OCI-LY7 (cell line): ENCODE measurements at regions not wholly inside any gene's neighbourhood (a gene's known extent, or its start where the extent isn't known, plus 50 kb on each side); places are given as distances from the start of the nearest gene placed in this dataset.

Experiments used
- BruUV-seq: library from RNA; stranded (reverse); fragments of 400-500 nt; replicated peaks from 2 replicates; lab custom pipeline; 2021; lab: Mats Ljungman, UMichigan
- CTCF ChIA-PET: fragments of 300-600 bp; sonication (Branson Sonifier 250); formaldehyde crosslinking; loops from one replicate; lab custom pipeline; 2022; ENCODE audit warnings: antibody characterized with exemption; ENCODE audit not compliant: unreplicated experiment; lab: Charles Lee
- POLR2A ChIA-PET: fragments of 300-600 bp; sonication (Branson Sonifier 250); formaldehyde crosslinking; loops from one replicate; lab custom pipeline; 2022; ENCODE audit warnings: antibody characterized with exemption; lab: Charles Lee
- DNase-seq: peaks from one replicate; pipeline ENCODE4 v3.0.0-alpha.2; 2015; ENCODE audit warnings: low spot score
- H2AFZ ChIP-seq: fragments of 200-600 bp; sonication (generic), shearing (Covaris generic); 2 replicates; pipeline ENCODE4 v1.6.1; 2014; ENCODE audit warnings: mild to moderate bottlenecking, antibody characterized with exemption, low read length, moderate library complexity
- H3K27ac ChIP-seq: fragments of 200-600 bp; sonication (generic); 2 replicates; pipeline ENCODE4 v1.5.1; 2014; ENCODE audit warnings: mixed run types, low read depth, mild to moderate bottlenecking, moderate library complexity, low read length, inconsistent platforms; ENCODE audit not compliant: poor library complexity, severe bottlenecking
- H3K36me3 ChIP-seq: fragments of 200-600 bp; sonication (generic); 2 replicates; pipeline ENCODE4 v1.6.1; 2014; ENCODE audit warnings: mild to moderate bottlenecking, antibody characterized with exemption, low read length, moderate library complexity, mixed read lengths; ENCODE audit not compliant: insufficient read depth
- H3K4me1 ChIP-seq: fragments of 200-600 bp; sonication (generic); 2 replicates; pipeline ENCODE4 v1.5.1; 2014; ENCODE audit warnings: mild to moderate bottlenecking, low read length; ENCODE audit not compliant: insufficient read depth, poor library complexity, severe bottlenecking
- H3K4me2 ChIP-seq: fragments of 200-600 bp; sonication (generic); 2 replicates; pipeline ENCODE4 v1.6.1; 2014; ENCODE audit warnings: mild to moderate bottlenecking, low read length
- H3K4me3 ChIP-seq: fragments of 200-600 bp; sonication (generic); 2 replicates; pipeline ENCODE4 v1.5.1; 2014; ENCODE audit warnings: mild to moderate bottlenecking, low read depth, low read length; ENCODE audit not compliant: poor library complexity, severe bottlenecking
- H3K79me2 ChIP-seq: fragments of 200-600 bp; sonication (generic); 2 replicates; pipeline ENCODE4 v1.6.1; 2016; ENCODE audit warnings: low read depth, mild to moderate bottlenecking, low read length, moderate library complexity, mixed read lengths; ENCODE audit not compliant: insufficient read depth
- H3K9me2 ChIP-seq: fragments of 200-600 bp; sonication (generic); 2 replicates; pipeline ENCODE4 v1.6.1; 2016; ENCODE audit warnings: mild to moderate bottlenecking, low read length, mixed read lengths; ENCODE audit not compliant: insufficient read depth
- H3K9me3 ChIP-seq: fragments of 200-600 bp; sonication (generic); 2 replicates; pipeline ENCODE4 v1.6.1; 2014; ENCODE audit warnings: mild to moderate bottlenecking, mixed run types, low read length, mixed read lengths
- H4K20me1 ChIP-seq: fragments of 200-600 bp; sonication (generic); 2 replicates; pipeline ENCODE4 v1.6.1; 2014; ENCODE audit warnings: mild to moderate bottlenecking, antibody characterized with exemption, low read length, moderate library complexity, mixed read lengths; ENCODE audit not compliant: insufficient read depth
- EZH2phosphoT487 ChIP-seq: fragments of 200-600 bp; sonication (generic); IDR thresholded peaks from 2 replicates; pipeline ENCODE4 v1.6.1; 2018; ENCODE audit warnings: low read depth, borderline replicate concordance, mild to moderate bottlenecking, mixed run types, antibody characterized with exemption, low read length, moderate library complexity, mixed read lengths
- intact Hi-C: fragments of 100-400 bp; cut with micrococcal nuclease; formaldehyde crosslinking; loops from one replicate; pipeline ENCODE4 v1.10.0; 2022; ENCODE audit not compliant: unreplicated experiment
- TF ChIP-seq, protein P1 (sequence below): fragments of 200-600 bp; sonication (generic); conservative IDR thresholded peaks from 2 replicates; pipeline ENCODE4 v1.5.1; 2014; ENCODE audit warnings: mild to moderate bottlenecking, antibody characterized with exemption, low read length, moderate library complexity, mixed read lengths

DNA sequence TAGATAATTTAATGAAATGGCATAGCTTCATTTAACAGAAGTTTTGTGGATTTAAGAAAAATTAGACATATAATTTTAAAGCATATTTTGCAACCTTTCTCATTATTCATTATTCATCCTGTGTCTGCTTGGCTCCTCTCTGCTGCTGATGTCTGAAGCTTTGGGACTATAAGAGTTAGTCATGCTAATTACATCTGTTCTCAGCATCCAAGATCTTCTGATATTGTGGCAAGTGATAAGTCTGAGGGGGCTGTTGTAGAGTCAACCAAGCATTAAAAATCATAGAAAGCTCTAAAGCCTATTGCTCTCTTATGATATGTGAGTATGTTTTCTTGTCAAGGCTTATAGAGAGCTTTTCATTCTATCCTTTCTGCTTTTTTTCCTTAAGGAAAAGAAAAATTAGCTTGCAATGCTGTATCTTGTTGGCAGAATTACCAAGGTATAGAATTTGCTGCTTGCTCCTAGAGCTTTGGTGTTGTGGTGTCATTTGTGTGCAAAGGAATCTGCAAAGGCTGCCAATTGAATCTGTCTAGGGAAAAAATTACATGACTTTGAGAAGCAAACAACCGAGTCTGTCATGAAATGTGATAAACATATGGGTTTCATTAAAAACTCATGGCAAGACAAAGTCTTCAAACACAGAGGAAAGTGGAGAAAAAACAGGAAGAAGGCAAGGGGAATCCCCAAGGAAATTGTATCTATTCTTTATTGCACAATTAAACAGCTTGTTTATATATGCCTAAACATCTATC, 156.1 kb upstream of the DAB2 start:
- Histone ChIP-seq H3K79me2 (no peaks in the 10 kb centered on the region), H3K9me2 (no peaks in the 10 kb centered on the region), H2AFZ (no peak overlapping the region), H3K4me2 (no peak overlapping the region), H3K36me3 (no peaks in the 10 kb centered on the region), H3K9me3 (no peaks in the 10 kb centered on the region), H4K20me1 (no peaks in the 10 kb centered on the region), H3K27ac (no peak overlapping the region), H3K4me3 (no peak overlapping the region), H3K4me1 (no peaks in the 10 kb centered on the region)
- BruUV-seq, result no TSS peak
- intact Hi-C loops, result no loop called here
- POLR2A ChIA-PET, result no interaction called here
- DNase-seq, result no peak
- CTCF ChIA-PET, result no interaction called here
- TF ChIP-seq, protein P1, sequence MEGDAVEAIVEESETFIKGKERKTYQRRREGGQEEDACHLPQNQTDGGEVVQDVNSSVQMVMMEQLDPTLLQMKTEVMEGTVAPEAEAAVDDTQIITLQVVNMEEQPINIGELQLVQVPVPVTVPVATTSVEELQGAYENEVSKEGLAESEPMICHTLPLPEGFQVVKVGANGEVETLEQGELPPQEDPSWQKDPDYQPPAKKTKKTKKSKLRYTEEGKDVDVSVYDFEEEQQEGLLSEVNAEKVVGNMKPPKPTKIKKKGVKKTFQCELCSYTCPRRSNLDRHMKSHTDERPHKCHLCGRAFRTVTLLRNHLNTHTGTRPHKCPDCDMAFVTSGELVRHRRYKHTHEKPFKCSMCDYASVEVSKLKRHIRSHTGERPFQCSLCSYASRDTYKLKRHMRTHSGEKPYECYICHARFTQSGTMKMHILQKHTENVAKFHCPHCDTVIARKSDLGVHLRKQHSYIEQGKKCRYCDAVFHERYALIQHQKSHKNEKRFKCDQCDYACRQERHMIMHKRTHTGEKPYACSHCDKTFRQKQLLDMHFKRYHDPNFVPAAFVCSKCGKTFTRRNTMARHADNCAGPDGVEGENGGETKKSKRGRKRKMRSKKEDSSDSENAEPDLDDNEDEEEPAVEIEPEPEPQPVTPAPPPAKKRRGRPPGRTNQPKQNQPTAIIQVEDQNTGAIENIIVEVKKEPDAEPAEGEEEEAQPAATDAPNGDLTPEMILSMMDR, result no peak
- no peak for TF ChIP-seq EZH2phosphoT487

DNA sequence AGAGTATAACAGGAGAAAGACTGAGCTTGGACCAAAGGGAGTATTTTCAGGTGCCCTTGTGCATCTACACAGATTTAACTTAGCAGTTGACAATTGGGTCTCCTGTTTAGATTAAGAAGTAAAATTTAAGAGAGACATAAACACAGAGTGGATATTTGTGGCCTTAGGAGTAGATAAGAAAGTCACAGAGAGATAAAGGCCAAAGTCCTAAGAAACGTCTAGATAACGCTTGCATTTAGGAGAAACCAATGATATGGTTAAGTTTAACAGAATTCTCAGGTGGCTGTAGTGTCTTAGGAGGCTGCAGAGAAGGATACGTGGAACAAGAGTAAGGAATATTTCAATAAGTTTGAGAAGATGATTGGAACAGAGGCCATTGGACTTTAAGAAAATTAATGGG, 155.0 kb upstream of the DAB2 start:
- no peak overlapping the region for H3K4me2 ChIP-seq
- no peak for TF ChIP-seq EZH2phosphoT487
- TF ChIP-seq, protein P1, result no peak
- H3K9me3 ChIP-seq, result no peaks in the 10 kb centered on the region
- no TSS peak for BruUV-seq
- H3K79me2 ChIP-seq, result no peaks in the 10 kb centered on the region
- H2AFZ ChIP-seq, result no peak overlapping the region
- H3K4me3 ChIP-seq, result no peak overlapping the region
- H3K9me2 ChIP-seq, result no peaks in the 10 kb centered on the region
- no peaks in the 10 kb centered on the region for H3K4me1 ChIP-seq
- no peaks in the 10 kb centered on the region for H3K36me3 ChIP-seq
- ChIA-PET POLR2A (interaction anchor here (0.6 kb wide), 1 partner anchor 1344 kb away, joined by 3 read pairs; no protein-coding TSS in a partner anchor), CTCF (no interaction called here)
- DNase-seq, result no peak
- intact Hi-C loops, result loop anchor here (5.0 to 10.0 kb wide), 2 partner anchors 1108 to 1295 kb away; no protein-coding TSS in a partner anchor
- no peaks in the 10 kb centered on the region for H4K20me1 ChIP-seq
- no peak overlapping the region for H3K27ac ChIP-seq

DNA sequence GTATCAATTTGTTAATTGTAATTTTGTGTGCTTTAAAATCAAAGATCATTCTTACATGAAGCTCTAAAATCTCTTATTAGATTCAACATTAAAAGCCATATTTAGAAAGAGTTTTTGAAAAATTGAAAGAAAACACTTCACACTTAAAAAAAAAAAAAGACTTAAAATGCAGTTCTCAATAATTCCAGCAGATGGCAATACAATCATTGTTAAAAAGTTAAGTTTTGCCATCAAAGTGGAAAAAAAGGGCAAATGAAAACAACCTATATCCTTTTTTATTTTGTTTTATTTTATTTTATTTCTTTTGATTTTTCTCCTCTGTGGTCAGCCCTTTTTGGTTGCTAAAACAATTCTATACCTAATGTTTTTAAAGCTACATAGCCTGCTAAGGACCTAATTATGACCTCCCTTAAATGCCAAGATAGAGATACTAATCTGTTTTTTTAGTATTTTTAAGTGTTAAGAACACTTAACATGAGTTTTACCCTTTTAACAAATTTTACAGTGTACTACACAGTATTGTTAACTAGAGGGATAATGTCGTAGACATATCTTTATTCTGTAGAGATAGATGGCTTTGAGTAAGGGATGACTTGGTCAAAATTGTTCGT, 154.2 kb upstream of the DAB2 start:
- Histone ChIP-seq H3K36me3 (no peaks in the 10 kb centered on the region), H3K4me2 (no peak overlapping the region), H3K79me2 (no peaks in the 10 kb centered on the region), H3K9me2 (no peaks in the 10 kb centered on the region), H3K4me3 (no peak overlapping the region), H2AFZ (no peak overlapping the region), H3K27ac (no peak overlapping the region), H3K9me3 (no peaks in the 10 kb centered on the region), H3K4me1 (no peaks in the 10 kb centered on the region), H4K20me1 (no peaks in the 10 kb centered on the region)
- POLR2A ChIA-PET, result interaction anchor here (0.6 kb wide), 1 partner anchor 898 kb away, joined by 4 read pairs; no protein-coding TSS in a partner anchor
- CTCF ChIA-PET, result no interaction called here
- TF ChIP-seq, protein P1, result peak; percentile 85
- TF ChIP-seq EZH2phosphoT487, result no peak
- peak; percentile 13 for DNase-seq
- no TSS peak for BruUV-seq
- intact Hi-C loops, result loop anchor here (5.0 to 10.0 kb wide), 2 partner anchors 1108 to 1296 kb away; no protein-coding TSS in a partner anchor
